ENCODE measurements at regions not wholly inside any gene's neighbourhood (a gene's known extent, or its start where the extent isn't known, plus 50 kb on each side); places are given as distances from the start of the nearest gene placed in this dataset.
A peak's percentile ranks its signal among the peaks of the same experiment; 100 is the strongest.

- TF ChIP-seq CTCF (IDR thresholded peaks at IDR 0.05): no peak
- no peak for TF ChIP-seq POLR2A (IDR thresholded peaks at IDR 0.05)
- H3K27ac ChIP-seq: no peak overlapping the region
- no peaks in the 10 kb centered on the region for H3K9me3 ChIP-seq
- H3K4me1 ChIP-seq: peaks cover 0 to 8% of the 10 kb centered on the region in 2 donors
- no peaks in the 10 kb centered on the region for H3K27me3 ChIP-seq
- H3K4me3 ChIP-seq (replicated peaks in 1 of 3): no peak overlapping the region
- WGBS, 2 donors: 97 to 98% methylated on average over 4 of the region's 4 CpGs
- DNase-seq: no peak
- intact Hi-C loops (cut with DNase I): no loop called here
- no peaks in the 10 kb centered on the region for H3K36me3 ChIP-seq
Observed at GRCh38 chr6:129771678-129772077, 61.7 kb upstream of the ARHGAP18 start.

GRCh38 chr6:129767776-129768485 lies 58.0 kb upstream of the ARHGAP18 start:
- Histone ChIP-seq H3K9me3 (no peaks in the 10 kb centered on the region), H3K27ac (no peak overlapping the region), H3K36me3 (no peaks in the 10 kb centered on the region), H3K4me1 (peaks cover 0 to 8% of the 10 kb centered on the region in 2 donors), H3K27me3 (no peaks in the 10 kb centered on the region), H3K4me3 (replicated peaks in 1 of 3) (peak overlapping the region in 1 of 3 donors; percentile 14)
- 67 to 71% methylated on average over 11 of the region's 11 CpGs for WGBS, 2 donors
- DNase-seq: no peak
- TF ChIP-seq POLR2A (IDR thresholded peaks at IDR 0.05): no peak
- TF ChIP-seq CTCF (IDR thresholded peaks at IDR 0.05): no peak
- intact Hi-C loops (cut with DNase I): no loop called here

- 3 to 5% methylated on average over 21 to 23 of the region's 36 CpGs for WGBS, 2 donors
- H3K4me3 ChIP-seq (replicated peaks in 1 of 3): peak overlapping the region in 1 of 3 donors; percentile 14
- H3K9me3 ChIP-seq: no peaks in the 10 kb centered on the region
- TF ChIP-seq POLR2A (IDR thresholded peaks at IDR 0.05): no peak
- TF ChIP-seq CTCF (IDR thresholded peaks at IDR 0.05): no peak
- no peaks in the 10 kb centered on the region for H3K36me3 ChIP-seq
- H3K27me3 ChIP-seq: no peaks in the 10 kb centered on the region
- DNase-seq: peak; percentile 30 to 44
- H3K4me1 ChIP-seq: peaks cover 0 to 8% of the 10 kb centered on the region in 2 donors
- no peak overlapping the region for H3K27ac ChIP-seq
- intact Hi-C loops (cut with DNase I): no loop called here
Observed at GRCh38 chr6:129766959-129767728, 57.2 kb upstream of the ARHGAP18 start.

- no peak overlapping the region for H3K27ac ChIP-seq
- no peaks in the 10 kb centered on the region for H3K27me3 ChIP-seq
- H3K36me3 ChIP-seq: no peaks in the 10 kb centered on the region
- intact Hi-C loops (cut with DNase I): no loop called here
- H3K4me3 ChIP-seq (replicated peaks in 1 of 3): no peak overlapping the region
- H3K9me3 ChIP-seq: no peaks in the 10 kb centered on the region
- TF ChIP-seq CTCF (IDR thresholded peaks at IDR 0.05) (no peak), POLR2A (IDR thresholded peaks at IDR 0.05) (no peak)
- WGBS, 2 donors: 89 to 91% methylated on average over 4 of the region's 4 CpGs
- peaks cover 0 to 8% of the 10 kb centered on the region in 2 donors for H3K4me1 ChIP-seq
- DNase-seq: no peak
Observed at GRCh38 chr6:129764761-129765407, 54.9 kb upstream of the ARHGAP18 start.
